Stimulated activated CD4-positive, alpha-beta T cell treated with anti-CD3 and anti-CD28 coated beads, Interleukin-2, amount 100 ng/mL, for 24 hours (primary cell): ENCODE measurements at regions not wholly inside any gene's neighbourhood (a gene's known extent, or its start where the extent isn't known, plus 50 kb on each side); places are given as distances from the start of the nearest gene placed in this dataset.
"Not testable (repeated sequence)": the region's sequence is repeated elsewhere in the genome, so short reads cannot be mapped to it uniquely, and the experiment has no call there.

Source experiments
- DNase-seq, 2 donors: peaks; one replicate each; pipeline ENCODE4 v3.0.0-alpha.2; 2020

DNA sequence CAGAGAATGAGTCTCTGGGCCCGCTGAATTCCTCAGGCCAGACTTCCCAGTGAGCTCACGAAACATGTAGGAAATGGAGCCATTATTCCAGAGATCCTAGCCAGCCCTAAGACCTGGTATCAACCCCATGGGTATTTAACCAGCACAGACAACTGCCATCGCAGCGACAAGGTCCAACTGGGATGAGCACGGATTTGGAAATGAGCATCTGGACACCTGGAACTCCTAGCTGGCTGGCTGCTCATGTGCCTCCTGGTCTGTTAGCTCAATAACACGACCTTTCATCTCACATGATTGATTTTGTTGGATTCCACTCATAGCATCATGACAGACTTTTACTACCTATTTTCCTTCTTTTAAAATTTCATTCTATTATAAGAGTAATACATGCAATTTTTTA lies 51.0 kb downstream of the POU3F3 start:
- DNase-seq, result no peak

DNA sequence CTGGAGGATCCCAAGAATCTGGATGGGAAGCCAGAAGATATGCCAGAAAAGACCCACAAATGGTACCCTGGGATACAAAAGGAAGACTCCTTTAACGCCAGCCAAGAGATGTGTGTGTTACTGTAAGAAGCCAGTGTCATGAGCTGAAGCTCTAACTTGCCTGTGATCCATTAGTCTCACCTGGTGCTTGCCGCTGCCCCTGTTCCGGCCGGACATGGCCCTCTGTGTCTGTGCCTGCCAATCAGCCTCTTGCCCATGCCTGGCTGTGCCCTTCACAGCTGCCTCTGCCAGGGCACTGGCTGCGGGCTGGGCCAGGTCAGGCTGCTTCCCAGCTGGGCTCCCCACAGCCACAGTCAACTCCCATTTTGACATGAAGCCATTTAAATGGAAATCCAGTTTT lies 55.4 kb downstream of the POU3F3 start:
- no peak for DNase-seq

DNA sequence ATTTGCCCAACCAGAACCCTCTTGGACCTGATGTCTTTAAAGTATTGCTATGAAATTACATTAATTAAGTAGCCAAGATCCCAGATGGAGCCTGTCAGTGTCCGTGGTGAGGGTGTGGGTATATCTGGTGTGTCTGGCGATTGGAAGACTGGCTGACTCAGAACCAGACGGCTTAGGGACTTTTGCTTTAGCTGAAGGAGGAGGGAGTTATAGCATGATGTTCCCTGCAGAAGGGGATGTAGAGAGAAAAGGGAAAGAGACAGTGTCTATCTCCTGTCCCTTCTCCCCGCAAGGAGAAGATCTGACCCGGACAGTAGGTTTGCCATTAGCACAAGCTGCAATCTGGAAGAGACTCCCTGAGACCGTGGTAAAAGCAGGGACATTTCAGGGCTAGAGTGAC lies 60.6 kb downstream of the POU3F3 start:
- no peak for DNase-seq

DNA sequence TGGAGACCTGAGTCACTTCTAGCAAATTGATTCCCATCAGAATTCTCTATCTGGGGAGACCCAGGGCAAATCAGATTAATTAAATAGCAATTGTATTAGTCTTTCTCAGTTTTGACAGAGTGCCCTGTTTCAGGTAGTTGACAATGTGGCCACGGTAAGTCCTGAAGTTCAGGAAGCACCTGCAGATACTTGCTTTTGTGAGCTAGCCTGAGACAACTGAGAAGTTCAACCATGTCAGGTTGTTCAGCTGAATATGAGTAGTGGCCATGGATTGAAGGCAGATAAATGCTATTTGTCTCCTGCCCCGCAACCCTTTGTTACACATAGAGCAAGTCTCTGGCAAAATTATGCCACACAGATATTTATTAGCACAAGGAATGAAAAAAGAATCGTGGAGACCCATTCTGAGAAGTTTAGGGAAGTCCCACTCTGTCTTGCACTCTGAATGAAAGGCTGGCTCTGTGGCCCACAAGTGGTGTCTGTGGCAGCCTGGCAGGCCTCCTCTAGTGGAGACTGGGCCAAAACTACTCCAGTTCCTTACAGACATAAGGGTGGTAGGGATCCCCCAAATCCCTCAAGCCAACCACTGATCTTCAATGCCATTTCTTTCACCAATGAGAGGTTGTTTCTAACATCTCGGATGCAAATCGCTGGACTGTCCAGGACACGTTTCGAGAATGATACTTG lies 61.3 kb downstream of the POU3F3 start:
- no peak for DNase-seq

DNA sequence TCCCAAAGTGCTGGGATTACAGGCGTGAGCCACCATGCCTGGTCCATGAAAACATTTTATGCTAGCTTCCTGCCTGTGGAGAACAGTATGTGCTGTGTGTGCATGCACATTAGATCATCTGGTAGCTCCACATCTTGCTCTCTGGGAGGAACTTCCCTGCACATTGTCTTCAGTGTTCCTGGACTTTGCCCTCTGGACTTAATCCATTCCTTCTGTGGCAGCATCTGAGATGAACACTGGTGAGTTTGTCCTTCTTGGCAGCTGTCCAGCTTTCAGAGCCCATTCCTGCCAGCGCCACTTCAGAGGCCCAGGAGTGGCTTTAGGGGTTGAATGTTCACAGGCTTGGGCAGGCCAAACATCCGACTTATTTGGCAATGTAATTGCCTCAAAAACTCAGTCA lies 65.2 kb downstream of the POU3F3 start:
- no peak for DNase-seq

DNA sequence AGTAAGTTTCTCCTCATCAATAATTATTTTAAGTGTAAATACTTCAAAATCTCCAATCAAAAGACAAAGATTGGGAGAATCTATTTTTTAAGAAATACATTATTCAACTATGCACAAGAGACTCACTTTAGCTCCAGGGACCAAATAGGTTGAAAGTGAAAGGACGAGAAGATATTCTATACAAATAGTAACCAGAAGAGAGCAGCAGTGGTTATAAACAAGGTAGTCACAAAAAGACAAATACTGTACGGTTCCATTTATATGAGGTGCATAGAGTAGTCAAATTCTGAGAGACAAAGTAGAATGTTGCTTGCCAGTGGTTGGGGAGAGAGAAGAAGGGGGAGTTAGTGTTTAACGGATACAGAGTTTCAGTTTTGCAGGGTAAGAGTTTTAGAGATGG lies 69.8 kb downstream of the POU3F3 start:
- DNase-seq, result no peak

DNA sequence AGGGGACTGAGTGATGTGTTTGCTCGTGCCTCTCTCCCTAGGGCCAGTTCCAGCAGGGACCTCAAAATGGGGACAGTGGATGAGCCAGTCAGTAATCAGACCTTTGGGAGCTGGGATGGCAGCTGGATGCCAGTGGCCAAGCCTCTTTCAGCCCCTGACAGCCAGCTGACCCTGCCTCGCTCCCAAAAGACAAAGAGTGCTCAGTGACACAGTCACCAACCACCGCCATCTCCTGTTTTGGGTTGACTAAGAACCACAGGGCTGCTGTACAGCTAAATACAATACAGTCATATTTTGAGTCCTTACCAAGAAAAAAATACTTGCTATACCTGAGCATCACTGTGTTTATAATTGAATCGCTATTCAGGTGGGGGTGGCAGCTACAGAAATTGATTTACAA lies 75.7 kb downstream of the POU3F3 start:
- no peak for DNase-seq

DNA sequence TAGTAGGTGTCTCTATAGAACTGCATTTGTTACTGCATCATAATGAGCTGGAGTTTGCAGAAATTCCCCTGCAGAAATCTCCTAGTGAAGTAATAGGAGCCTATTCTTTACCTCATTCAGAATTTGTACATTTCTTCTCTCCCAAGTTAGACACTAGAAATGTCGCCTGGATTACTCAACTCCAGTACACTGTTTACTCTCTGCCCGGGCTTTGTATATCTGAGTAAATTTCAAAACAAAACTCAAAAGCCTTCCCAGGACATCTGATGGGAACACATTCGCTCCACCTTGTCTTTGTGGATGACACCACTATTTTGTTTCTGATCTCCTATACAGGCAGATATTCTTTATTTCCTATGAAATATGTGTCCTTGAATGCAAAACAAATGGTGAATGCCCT lies 76.8 kb downstream of the POU3F3 start:
- DNase-seq, result no peak

DNA sequence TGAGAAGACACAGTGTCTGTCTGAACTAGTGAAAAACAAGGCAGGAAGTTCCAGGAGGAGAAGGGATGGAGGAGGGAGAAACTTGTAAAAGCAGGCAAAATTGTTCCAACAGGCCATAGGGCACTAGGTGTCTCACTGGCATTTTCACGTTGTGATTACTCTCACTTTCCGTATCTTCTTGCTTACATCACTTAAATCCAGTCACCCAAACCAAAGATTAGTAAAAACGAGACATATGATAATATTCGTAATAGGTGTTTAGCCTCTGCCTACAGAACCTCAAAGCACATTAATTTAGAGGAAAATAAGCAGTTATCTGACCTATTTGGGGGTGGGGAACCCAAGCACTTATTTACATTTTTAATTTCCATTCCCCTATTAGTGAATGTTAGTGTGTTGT lies 78.3 kb downstream of the POU3F3 start:
- no peak for DNase-seq

DNA sequence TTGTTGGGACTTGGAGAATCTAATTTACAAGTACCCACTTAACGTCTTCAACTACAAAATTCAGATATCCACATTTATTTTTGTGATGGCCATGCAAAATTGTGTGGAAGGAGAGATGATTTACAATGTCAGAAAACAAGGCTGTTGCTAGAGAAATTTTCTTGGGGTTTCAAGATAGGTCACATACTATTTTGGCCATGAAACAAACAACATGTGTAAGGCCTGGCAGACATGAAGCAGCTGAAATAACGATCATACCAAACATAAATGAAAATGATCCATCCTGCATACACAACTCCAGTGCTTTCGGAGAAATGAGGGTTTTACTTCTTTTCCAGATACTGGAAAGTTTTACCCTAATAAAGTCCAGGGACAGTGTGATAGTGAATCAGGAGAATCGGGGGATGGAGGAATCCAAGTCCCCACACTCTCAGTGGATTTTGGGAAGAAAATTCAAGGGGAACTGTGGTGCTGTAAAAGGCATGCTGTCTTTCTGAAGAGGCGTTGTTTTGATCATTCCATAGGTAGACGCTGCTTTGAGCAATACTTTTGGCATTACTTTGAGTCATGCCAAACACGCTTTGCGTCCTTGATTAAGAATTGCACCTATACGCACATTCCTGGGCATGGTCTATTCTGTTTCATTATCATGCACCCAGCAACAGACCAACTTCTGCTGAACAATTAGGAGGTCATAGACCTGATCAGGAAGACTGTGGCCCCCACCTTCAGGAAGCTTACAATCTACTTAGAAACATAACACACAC lies 79.4 kb downstream of the POU3F3 start:
- no peak for DNase-seq

DNA sequence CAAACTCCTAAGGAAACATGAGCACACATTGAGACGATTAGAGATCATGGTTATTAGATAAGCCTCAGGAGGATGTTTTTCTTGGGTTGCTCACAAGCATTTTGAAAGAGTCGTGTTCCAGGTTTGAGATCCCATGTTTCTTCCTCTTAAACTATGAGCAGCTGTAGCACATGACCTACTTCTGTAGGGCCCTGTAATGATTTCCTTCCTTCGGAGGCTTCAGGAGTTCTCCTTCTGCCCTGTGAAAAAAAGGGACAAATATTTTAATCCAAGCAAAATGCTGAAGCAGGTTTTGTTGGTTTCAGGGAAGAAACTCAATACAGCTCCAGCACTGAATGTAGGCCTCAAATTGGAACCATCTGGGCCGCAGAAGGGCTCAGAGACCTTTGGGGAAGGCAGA lies 82.6 kb downstream of the POU3F3 start:
- no peak for DNase-seq

DNA sequence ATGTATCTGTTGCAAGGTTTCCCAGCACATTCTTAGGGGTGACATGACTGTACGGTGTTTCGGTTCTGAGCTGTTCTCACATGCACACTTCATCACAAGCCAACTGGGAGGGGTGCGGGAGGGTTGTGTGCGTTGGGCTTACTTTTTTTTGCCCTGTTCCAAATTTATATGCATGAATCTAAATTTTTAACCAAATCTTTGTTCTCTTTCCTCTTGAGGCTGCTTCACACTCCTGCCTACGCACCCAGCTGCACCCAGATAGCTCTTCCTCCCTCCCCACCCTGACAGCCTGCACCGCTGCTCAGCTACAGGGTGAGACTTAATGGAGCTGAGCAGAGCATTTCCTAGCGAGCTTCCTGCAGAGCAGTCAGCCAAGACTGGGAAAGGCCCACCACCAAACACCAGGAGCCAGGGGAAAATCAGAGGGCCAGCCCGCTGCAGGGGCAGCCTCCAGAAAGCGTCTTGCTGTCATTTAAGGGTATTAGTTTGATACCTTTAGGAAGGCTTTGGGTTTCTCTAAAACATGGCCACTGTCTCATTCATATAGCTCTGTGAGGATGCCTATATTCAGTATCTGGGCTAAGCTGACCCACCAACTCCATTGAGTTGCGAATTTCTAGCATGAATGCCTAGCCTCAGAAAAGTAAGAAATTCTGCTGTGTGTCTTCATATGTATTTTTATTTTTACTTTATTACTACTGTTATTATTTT lies 84.5 kb downstream of the POU3F3 start:
- DNase-seq, result peak in 1 of 2 donors; percentile 19

DNA sequence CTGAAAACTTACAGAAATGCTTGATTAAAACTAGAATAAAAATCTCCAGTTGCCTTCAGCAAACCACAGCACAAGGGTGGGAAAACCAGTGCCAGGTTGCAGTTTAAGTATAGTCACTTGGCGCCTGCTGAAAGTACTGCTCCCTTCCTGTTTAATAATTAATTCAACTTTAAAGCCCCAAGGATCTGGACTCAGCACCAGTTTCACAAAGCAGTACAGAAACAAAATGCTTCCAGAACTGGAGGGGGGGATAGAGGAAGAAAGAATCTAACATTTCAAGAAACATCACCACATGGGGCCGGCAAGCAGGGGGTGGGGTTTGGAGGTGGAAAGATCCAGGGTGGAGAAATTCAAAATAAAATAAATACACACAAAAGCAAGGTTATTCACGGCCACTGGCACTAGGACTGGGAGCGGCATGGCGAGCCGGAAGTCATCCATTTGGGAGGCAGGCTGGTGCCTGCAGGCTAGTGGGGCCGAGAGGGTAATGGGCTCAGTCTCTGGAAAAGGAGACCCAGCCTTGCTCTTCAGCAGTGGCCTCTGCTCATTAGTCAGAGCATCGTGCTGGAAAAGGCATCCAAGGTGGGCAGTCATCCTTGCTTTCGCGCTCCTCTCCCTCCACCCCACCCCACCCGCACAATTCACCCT lies 85.8 kb downstream of the POU3F3 start:
- no peak for DNase-seq

DNA sequence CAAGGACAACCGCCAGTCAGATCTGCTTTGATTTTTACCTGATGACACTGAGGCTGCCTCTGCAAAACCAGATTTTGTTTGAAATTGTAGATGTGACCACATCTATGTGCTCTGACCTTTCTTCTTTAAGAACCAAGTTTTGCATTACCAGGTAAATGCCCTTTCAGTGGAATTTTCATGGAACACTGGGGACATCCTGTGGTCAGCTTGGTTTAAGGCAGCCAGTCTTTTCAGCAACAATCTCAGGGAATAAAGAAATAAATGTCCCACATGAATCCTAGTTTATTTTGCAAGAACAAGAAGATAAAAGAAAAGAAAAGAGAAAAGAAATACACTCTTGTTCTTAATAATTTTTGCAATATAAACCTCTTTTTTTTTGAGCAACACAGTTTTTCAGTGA lies 90.6 kb downstream of the POU3F3 start:
- DNase-seq, result no peak

DNA sequence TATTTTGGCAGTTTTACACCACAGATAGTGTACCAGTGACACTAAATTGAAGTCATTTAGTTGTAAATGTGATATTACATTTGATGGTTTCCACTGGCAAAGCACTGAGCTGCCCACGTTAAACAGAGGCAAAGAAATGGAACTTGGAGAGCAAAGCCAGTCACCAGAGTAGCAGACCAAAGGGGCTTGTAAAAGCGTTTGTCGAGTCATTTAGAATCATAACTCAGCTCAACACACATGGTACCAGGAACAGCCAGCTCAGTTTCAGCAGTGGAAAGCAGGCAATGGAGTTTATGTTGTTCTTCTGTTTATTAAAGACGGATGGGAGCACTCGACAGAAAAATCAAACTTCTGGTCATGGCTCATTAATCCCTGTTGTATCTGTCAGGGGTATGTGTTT lies 91.2 kb downstream of the POU3F3 start:
- DNase-seq, result no peak

DNA sequence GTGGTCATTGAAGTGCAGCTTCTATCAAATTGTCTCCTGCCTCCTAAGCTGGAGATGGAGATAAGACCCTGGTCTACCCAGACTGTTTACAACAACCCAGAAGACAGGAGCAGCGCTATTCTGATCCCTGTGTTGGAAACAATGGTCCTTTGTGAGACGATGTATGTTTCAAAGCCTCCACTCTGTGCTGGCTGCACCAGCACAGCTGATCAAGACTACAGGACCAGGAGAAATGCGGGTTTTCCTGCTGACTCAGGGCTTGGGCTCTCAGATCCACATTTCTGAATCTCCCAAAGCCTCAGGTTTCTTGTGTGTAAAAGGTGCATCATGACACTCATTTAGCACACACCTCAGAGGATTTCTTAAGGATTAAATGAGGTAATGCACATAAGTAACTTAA lies 92.0 kb downstream of the POU3F3 start:
- DNase-seq, result no peak

DNA sequence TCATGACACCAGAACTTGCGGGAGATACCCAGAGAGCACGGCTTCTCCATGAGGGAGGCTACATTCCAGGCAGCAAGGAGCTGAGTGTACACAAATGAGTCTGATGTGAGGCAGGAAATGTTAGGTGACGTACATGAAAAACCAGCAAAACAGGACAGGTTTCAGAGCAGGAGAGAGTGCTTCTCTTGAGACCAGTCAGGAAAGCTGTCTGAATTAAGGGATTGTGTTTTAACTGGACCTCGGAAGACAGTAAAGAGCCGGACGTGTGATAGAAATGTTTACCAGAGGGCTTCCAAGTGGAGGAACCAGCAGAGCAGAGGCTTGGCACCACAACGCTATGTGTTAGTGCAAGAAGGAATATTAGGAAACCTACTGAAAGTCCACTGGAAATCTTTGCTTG lies 90.4 kb upstream of the MRPS9 start:
- DNase-seq, result not testable (repeated sequence)

DNA sequence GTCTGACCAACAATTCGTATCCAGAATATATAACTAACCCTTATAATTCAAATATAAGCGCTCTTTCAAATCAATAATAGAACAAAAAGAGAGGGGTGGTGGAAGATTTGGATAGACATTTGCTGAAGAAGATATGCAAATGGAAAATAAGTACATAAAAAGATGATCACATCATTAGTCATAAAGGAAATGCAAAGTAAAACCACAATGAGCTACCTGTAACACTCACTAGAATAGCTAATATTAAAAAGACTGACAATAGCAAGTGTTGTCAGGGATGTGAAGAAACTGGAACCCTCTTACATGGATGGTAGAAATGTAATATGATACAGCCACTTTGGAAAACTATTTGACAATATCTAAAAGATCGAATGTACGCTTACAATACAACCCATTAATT lies 84.9 kb upstream of the MRPS9 start:
- DNase-seq, result no peak

DNA sequence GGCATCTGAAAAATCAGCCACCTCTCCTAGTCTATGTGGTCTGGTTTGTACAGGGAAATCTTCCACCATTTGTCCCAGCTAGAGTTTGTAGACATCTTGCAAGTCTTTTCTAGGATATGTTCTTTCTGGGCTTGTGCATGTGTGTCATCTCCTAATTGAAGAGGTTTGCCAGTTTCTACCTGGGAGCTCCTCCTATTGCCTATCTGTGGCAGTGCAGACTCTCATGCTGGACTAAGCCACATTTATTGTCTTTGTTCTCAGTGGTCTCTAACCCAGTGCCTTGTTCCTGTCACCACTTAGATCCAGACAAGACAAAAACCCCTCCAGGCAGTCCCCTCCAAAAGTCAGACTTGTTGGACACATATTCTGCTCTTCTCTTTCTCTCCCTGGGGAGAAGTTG lies 72.0 kb upstream of the MRPS9 start:
- no peak for DNase-seq

DNA sequence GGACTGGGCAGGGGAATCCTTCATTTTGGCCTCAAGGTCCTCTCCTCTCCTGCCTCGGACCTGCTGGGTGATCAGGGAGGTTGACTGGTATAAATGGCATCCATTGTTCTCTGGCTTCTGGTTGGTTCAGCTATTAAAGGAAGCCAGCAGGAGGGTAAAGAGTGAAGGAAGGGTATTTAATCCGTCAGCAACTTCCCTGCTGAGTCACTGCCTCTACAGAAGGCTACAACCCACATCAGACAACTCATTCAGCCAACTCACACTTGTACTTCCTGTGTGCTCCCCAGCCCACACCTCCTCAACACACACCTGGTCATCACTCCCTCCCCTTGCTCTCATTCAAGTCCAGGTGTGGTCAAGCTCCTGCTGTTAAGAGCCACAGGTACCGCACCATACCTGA lies 68.3 kb upstream of the MRPS9 start:
- DNase-seq, result no peak

DNA sequence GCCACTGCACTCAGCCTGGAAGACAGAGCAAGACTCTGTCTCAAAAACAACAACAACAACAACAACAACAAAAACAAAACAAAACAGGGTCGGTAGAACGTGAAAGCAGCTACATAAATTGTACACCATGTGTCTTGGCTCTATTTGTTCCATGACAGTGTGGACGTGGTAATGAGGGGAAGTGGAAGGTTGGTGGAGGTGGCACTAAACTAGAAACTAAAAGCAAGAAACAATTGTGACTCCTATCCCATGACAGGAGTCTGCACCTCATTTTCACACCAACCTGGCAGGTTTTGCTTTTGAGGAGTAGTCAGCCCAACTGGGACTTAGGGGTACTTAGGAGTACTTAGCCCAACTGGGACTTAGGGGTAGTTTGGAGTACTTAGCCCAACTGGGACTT lies 62.5 kb upstream of the MRPS9 start:
- DNase-seq, result no peak

DNA sequence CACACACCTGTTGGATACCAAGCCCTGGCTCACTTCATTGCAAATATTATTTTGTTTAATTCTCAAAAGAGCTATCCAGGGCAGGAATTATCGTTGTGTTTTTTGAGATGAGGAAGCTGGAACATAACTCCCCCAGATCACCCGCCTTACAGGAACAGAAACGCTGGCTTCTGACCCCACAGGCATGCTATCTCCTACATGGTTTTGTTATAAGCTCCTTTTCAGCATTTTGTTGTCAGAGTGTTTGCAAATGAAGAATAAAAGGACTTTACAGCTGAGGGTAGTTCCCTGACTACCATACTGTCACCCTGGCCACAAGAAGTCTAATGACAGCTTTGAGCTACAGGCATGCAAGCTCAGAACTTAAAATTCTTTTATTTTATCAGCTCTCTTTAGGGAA lies 62.0 kb upstream of the MRPS9 start:
- no peak for DNase-seq

DNA sequence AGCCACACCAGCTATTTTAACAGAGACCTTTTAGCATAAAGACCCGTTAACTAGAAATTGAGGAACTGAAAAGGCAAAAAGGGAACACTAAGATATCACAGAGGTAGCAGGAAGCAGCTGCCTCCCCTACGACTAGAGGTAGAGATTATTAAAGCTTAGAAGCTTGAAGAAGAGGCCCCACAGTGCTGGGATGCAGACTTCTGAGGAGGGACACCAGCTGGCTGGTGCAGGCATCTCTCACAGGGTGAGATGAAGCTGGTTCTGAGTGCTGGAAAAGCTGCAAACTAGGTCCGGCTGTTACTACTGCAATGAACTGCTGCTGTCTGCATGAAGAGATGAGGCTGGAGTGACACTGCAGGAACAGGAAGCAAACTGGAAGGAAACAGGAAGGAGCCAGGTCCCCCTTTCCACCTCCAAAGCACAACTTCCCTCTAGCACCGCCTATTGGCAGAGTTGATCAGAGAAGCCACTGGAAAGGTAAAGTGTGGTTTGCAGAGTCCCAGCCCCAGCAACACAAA lies 61.2 kb upstream of the MRPS9 start:
- peak in 1 of 2 donors; percentile 19 for DNase-seq
